Dendritic cell treated with granulocyte-macrophage colony-stimulating factor and Interleukin-4, amounts not matched to agents 40 ng/mL and 50 ng/mL, for 4 days (primary cell): ENCODE measurements at regions not wholly inside any gene's neighbourhood (a gene's known extent, or its start where the extent isn't known, plus 50 kb on each side); places are given as distances from the start of the nearest gene placed in this dataset.
"Not testable (repeated sequence)": the region's sequence is repeated elsewhere in the genome, so short reads cannot be mapped to it uniquely, and the experiment has no call there.

ENCODE experiments used
- H3K27ac Mint-ChIP-seq: one replicate; pipeline ENCODE4 v1.8.0; 2022; ENCODE audit warnings: mild to moderate bottlenecking, mixed read lengths
- H3K27me3 Mint-ChIP-seq: one replicate; pipeline ENCODE4 v1.8.0; 2022; ENCODE audit warnings: mild to moderate bottlenecking, mixed read lengths
- H3K36me3 Mint-ChIP-seq: one replicate; pipeline ENCODE4 v1.8.0; 2022; ENCODE audit warnings: low read depth, mixed read lengths
- H3K4me1 Mint-ChIP-seq: one replicate; pipeline ENCODE4 v1.8.0; 2022; ENCODE audit warnings: low read depth, mixed read lengths
- H3K4me3 Mint-ChIP-seq: one replicate; pipeline ENCODE4 v1.8.0; 2022; ENCODE audit warnings: mild to moderate bottlenecking, moderate library complexity, mixed read lengths
- H3K9me3 Mint-ChIP-seq: one replicate; pipeline ENCODE4 v1.8.0; 2022; ENCODE audit warnings: mixed read lengths
- intact Hi-C: fragments of 100-400 bp; cut with micrococcal nuclease; formaldehyde crosslinking; loops from one replicate; pipeline ENCODE4 v1.15.0; 2022

DNA sequence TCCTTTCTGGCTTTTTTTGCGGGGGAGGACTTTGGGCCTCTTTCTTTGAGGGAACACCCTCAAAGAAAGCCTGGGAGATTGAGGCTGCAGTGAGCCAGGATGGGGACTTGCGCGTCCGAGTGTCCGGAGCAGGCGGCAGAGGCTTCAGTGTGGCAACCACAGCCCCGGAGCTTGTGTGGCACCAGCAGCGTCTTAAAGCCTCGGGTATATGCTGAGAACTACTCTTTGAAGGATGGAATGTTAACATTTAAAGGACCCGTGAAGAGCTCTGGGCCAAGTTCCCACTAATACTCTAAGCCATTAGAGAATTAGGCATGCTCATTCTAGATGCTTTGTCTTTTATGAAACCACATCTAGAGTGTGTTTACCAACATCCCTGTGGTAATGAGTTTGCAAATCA lies 168.2 kb downstream of the SEPTIN7 start:
- H3K4me3 Mint-ChIP-seq = no peak overlapping the region
- intact Hi-C loops = no loop called here
- H3K27me3 Mint-ChIP-seq = peaks cover 48% of the 10 kb centered on the region
- no peaks in the 10 kb centered on the region for H3K36me3 Mint-ChIP-seq
- H3K9me3 Mint-ChIP-seq = no peaks in the 10 kb centered on the region
- H3K27ac Mint-ChIP-seq = no peak overlapping the region
- peaks cover 3% of the 10 kb centered on the region for H3K4me1 Mint-ChIP-seq

DNA sequence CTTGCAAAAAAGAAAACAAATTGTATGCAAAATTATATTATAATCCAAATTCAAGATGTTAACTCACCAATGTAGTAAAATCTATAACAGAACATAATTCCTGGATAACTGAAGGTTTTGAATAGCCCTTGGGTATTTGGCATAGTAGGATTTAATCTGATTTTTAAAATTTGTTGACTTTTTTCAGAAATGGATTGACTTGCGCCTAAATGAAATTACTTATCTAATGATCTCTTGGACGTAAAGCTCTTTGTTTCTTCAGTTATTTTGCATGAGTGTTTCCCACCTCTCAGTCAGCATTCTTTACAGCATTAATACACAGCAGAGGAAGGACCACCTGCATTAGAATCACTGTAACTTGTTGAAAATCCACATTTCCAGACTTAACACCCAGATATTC lies 169.6 kb downstream of the SEPTIN7 start:
- peaks cover 51% of the 10 kb centered on the region for H3K27me3 Mint-ChIP-seq
- no peak overlapping the region for H3K27ac Mint-ChIP-seq
- no peaks in the 10 kb centered on the region for H3K36me3 Mint-ChIP-seq
- H3K4me1 Mint-ChIP-seq = peaks cover 3% of the 10 kb centered on the region
- intact Hi-C loops = no loop called here
- H3K9me3 Mint-ChIP-seq = no peaks in the 10 kb centered on the region
- H3K4me3 Mint-ChIP-seq = no peak overlapping the region

DNA sequence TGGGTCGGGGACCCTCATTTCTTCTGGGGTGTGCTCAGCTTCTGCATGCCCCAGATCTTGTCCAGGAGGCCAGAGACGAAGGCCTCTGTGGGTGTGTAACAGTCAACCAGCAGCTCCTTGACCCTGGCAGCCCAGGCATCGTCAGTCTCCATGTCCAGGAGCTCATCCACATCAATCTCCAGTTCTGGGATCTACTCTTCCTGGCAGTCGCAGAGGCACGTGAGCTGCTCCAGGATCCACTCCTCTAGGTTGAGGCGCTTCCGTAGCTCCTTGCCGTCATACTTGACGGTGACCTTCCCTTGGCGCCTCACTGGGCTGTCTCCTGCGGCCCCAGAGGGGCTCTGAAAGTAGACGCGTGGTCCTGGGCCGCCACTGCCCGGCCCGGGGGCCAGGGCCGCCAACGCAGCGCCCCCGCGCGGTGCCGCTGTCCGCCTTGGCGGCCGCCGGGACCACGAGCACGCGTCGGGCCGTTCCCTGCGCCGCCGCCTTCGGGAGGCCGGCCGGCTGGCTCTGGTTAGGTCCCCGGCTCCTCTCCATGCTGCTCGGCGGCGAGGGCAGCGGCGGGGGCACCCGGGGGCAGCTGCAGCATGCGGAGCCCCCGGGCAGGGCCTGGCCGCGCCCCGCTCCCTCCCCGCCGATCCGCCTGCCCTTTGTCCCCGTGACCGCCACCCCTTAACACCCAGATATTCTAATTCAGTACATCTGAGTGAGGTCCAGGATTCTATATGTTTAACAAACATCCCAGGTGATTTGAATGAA lies 170.5 kb downstream of the SEPTIN7 start:
- Mint-ChIP-seq H3K9me3 (no peaks in the 10 kb centered on the region), H3K27ac (no peak overlapping the region), H3K4me1 (peaks cover 3% of the 10 kb centered on the region), H3K36me3 (no peaks in the 10 kb centered on the region), H3K27me3 (peaks cover 51% of the 10 kb centered on the region), H3K4me3 (peak overlapping the region; percentile 62)
- intact Hi-C loops = no loop called here

DNA sequence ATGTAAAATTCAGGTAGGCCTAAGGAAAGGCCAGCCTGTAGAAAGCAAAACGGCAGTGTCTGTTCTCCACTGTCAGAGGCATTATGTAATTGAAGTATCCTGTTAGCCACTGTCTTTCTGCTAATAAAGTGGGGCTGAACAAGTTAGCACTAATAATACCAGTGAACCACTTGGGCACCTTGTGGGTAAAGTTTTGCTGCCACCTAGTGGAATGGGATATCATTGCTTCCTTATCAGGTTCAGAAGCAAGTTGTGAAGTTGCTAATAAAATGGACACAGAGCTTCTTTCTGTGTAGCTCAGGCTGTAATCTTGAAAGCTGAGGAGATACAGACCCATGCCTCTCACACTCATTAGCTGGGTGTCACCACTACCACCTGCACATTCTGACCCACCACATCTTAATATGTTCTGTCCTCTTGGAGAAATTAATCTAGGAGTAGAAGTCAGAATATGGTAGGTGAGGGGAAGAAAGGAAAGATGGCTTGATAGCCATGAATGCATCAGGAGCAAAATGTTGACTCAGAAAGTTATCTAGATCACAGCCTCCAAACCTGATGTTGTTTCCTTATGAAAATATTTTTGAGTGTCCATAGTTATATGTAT lies 175.1 kb downstream of the SEPTIN7 start:
- Mint-ChIP-seq H3K27me3 (peaks cover 19% of the 10 kb centered on the region), H3K4me1 (no peaks in the 10 kb centered on the region), H3K9me3 (no peaks in the 10 kb centered on the region), H3K27ac (no peak overlapping the region), H3K4me3 (no peak overlapping the region), H3K36me3 (no peaks in the 10 kb centered on the region)
- intact Hi-C loops = loop anchor here (1.0 kb wide), 1 partner anchor 59 kb away; no protein-coding TSS in a partner anchor

DNA sequence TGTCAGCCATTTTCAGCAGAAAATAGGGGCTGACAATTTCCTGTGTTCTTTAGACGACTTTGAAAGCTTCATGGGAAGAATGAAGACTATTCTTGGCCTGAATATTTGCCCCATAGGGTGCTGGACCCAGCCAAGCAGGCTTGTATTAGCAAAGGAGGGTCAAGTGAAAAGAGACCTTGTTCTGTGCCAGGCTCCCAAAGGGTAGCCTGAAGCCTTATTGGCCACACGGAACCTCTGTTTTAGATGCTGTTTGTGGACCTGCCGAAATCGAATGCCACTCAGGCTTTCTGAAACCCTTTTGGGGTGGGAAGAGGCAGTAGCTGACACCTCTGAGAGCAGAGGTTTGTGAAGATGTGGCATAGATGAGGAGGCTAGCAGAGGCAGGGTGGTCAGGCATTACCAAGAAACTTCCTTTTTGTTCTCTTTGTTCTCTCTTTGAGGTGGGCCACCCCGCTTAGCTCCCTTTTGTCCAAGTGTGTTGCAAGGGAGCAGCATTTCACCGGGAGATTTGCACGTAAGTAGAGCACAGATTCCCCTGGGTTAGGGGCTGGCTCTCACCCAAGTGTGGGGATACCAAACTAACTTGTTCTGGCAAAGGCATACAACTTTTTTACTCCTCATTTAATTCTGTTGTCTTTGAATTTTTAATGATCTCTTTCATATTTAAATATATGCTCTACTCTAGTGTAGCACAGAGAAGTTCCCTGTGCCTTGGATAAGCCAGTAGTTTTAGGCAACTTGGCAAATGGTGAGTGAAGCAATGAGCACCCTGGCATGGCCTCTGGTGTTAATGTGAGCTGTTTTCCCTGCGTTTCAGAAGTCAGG lies 174.0 kb upstream of the EEPD1 start:
- H3K4me1 Mint-ChIP-seq, intact Hi-C loops, H3K27ac Mint-ChIP-seq, H3K36me3 Mint-ChIP-seq, H3K4me3 Mint-ChIP-seq, H3K27me3 Mint-ChIP-seq, H3K9me3 Mint-ChIP-seq: not testable (repeated sequence)

DNA sequence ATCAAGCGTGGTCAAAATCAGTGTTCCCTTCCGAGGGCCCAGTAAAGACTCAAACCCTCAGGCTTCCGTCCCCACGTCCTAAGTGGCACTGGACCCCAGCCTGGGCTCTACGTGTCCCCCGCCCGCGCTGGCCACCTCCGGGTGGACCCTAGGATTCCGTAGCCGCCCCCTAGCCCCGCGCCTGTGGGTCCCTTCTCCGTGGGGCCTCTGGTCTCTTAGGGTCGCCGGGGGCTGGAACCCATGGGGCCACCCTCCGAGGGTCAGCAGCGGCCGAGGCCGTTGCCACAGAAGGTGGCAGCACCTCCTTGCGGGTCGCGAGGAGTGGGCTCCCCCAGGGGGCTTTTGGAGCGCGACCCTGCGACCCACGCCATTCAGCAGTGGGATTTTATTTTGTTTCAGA lies 170.5 kb upstream of the EEPD1 start:
- H3K36me3 Mint-ChIP-seq = no peaks in the 10 kb centered on the region
- no peaks in the 10 kb centered on the region for H3K27me3 Mint-ChIP-seq
- intact Hi-C loops = no loop called here
- H3K4me3 Mint-ChIP-seq = no peak overlapping the region
- H3K4me1 Mint-ChIP-seq = peaks cover 6% of the 10 kb centered on the region
- H3K27ac Mint-ChIP-seq = no peak overlapping the region
- no peaks in the 10 kb centered on the region for H3K9me3 Mint-ChIP-seq

DNA sequence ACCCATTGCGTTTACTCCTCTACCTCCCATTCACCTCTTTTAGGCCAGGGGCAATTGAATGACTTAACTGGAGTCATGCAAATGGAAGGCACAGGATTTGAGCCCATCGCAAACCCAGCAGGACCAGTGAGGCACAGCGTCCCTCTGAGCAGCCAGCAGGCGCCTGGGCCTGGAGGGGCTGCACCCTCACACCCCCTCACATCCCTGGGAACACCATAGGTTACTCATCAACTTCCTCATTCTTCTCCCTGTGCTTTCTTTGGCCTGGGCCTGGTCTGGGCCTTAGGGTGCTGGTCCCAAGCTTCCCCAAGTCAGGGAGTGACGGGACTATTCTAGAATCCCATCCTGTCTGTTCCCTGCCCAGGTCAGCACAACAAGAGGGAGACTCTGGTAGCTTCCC lies 169.4 kb upstream of the EEPD1 start:
- H3K27me3 Mint-ChIP-seq = no peaks in the 10 kb centered on the region
- H3K27ac Mint-ChIP-seq = no peak overlapping the region
- no peaks in the 10 kb centered on the region for H3K36me3 Mint-ChIP-seq
- H3K4me3 Mint-ChIP-seq = no peak overlapping the region
- H3K4me1 Mint-ChIP-seq = peaks cover 6% of the 10 kb centered on the region
- intact Hi-C loops = no loop called here
- H3K9me3 Mint-ChIP-seq = no peaks in the 10 kb centered on the region

DNA sequence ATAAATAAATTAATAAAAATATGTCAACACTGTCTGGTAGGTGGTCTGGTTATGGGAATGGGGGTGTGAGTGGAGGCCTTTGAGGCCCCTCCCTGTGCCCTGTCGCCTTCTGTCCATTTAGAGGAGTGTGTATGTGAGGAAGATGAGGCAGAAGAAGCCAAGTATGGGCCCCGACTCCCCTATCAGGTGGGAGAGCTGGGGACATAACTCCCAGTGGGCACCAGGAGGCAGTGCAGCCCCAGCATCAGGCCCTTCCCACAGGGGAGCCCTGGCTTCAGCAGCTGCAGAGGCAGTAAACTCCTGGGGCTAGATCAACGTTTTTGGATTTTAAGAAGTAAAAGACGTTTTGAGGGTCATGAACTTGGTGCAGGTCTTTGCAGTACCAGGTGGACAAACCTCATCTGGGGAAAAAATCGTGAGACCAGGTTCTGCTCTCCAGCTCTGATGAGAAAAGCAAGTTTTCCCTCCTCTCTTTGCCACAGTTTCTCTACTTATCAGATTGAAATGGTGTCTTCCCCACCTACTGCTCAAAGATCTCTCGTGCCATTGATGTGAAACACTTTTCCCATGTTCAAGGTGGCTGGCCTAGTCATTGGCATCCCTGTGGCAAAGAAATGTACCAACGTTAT lies 167.8 kb upstream of the EEPD1 start:
- intact Hi-C loops = loop anchor here (1.0 kb wide), 1 partner anchor 334 kb away; no protein-coding TSS in a partner anchor
- Mint-ChIP-seq H3K4me3 (no peak overlapping the region), H3K27ac (no peak overlapping the region), H3K9me3 (no peaks in the 10 kb centered on the region), H3K27me3 (no peaks in the 10 kb centered on the region), H3K4me1 (peaks cover 6% of the 10 kb centered on the region), H3K36me3 (no peaks in the 10 kb centered on the region)

DNA sequence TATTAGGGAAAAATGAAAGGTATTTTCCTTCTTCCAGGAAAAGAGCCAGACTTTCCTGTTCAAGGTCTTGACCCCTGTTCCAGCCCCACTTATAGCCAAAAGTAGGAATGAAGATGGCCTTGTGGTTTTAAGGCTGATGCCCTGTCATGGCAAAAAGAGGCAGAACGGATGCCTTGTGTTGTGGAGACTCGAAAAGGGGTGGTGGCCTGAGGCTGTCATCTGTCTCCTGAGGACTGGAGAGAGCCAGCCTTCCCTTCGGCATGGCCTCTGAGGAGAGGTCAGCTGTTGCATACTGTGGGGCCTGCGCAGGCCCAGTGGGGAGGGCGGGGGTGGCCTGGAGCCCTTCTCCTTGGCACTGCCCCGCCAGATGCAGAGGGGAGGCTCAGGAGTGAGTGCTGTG lies 166.0 kb upstream of the EEPD1 start:
- no peaks in the 10 kb centered on the region for H3K27me3 Mint-ChIP-seq
- H3K4me1 Mint-ChIP-seq = peaks cover 6% of the 10 kb centered on the region
- no peaks in the 10 kb centered on the region for H3K9me3 Mint-ChIP-seq
- H3K4me3 Mint-ChIP-seq = no peak overlapping the region
- no peaks in the 10 kb centered on the region for H3K36me3 Mint-ChIP-seq
- no peak overlapping the region for H3K27ac Mint-ChIP-seq
- intact Hi-C loops = no loop called here

DNA sequence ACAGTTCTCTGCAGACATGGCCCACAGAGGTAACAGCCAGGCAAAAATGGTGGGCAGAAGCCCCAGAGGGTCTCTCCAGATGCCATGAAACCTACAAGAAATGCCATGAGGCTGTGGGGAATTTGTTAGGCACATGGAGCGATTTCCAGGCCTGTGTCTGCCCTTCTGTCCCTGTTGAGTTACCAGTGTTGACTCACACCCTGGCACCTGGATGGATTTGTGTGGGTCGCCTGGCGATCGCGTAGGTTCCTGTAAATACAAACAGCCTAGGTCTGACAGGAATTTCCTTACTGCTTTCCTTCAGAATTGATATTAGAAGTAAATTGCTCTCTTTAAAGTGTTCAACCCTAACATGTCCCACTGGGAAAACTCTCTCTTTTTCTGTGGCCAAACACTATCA lies 164.9 kb upstream of the EEPD1 start:
- no peak overlapping the region for H3K27ac Mint-ChIP-seq
- intact Hi-C loops = no loop called here
- no peaks in the 10 kb centered on the region for H3K9me3 Mint-ChIP-seq
- no peak overlapping the region for H3K4me3 Mint-ChIP-seq
- H3K36me3 Mint-ChIP-seq = no peaks in the 10 kb centered on the region
- no peaks in the 10 kb centered on the region for H3K27me3 Mint-ChIP-seq
- peaks cover 6% of the 10 kb centered on the region for H3K4me1 Mint-ChIP-seq

DNA sequence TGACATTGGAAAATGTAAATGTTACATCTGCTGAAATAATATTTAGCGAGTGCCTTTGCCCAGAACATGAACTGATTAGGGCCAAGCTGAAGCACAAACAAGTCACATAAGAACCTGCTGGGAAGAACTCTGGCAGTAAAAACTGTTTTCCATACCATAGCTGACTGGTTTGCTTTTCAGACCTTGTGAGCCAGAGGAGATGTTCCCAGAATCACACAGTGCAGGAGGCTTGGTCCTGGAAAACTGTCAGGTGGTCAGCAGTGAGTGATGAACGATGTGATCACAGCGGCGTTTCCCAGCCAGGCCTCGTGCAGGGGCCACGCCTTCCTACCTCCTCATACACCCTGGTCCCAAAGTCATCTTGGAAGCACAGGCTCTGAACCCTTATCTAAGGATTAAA lies 164.2 kb upstream of the EEPD1 start:
- Mint-ChIP-seq H3K36me3 (no peaks in the 10 kb centered on the region), H3K27ac (no peak overlapping the region), H3K27me3 (no peaks in the 10 kb centered on the region), H3K4me1 (peaks cover 4% of the 10 kb centered on the region), H3K4me3 (no peak overlapping the region), H3K9me3 (no peaks in the 10 kb centered on the region)
- intact Hi-C loops = no loop called here

DNA sequence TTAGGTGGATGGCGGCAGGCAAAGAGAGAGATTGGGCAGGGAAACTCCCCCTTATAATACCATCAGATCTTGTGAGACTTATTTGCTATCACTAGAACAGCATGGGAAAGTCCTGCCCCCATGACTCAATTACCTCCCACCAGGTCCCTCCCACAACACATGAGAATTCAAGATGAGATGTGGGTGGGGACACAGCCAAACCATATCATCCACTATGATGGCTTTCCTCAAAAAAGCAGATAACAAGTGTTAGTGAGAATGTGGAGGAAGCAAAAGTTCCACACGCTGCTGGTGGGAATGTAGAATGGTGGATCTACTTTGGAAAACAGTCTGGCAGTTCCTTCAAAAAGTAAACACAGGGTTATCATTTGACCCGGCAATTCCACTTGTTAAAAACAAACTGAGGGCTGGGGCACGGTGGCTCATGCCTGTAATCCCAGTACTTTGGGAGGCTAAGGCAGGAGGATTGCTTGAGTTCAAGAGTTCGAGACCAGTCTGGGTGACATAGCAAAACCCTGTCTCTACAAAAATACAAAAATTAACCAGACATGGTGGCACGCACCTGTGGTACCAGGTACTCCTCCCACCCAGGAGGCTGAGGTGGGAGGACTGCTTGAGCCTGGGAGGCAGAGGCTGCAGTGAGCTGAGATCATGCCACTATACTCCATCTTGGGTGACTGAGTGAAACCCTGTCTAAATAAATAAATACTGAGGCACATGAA lies 161.4 kb upstream of the EEPD1 start:
- H3K9me3 Mint-ChIP-seq = no peaks in the 10 kb centered on the region
- no peaks in the 10 kb centered on the region for H3K4me1 Mint-ChIP-seq
- no peaks in the 10 kb centered on the region for H3K36me3 Mint-ChIP-seq
- no peak overlapping the region for H3K4me3 Mint-ChIP-seq
- no peak overlapping the region for H3K27ac Mint-ChIP-seq
- no peaks in the 10 kb centered on the region for H3K27me3 Mint-ChIP-seq
- intact Hi-C loops = no loop called here

DNA sequence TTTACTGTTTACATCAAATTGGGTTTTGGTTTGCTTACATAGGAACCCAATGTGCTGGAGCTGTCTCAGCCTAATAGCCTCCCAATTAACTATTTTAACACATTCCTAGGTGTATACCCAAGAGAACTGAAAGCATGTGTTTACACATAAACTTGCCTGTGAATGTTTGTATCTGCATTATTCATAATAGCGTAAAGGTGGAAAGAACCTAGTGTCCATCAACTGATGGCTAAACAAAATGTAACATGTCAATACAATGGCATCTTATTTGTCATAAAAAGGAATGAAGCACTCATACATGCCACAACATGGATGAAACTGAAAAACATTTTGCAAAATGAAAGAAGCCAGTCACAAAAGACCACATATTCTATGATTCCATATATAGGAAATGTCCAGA lies 160.6 kb upstream of the EEPD1 start:
- intact Hi-C loops = no loop called here
- no peak overlapping the region for H3K27ac Mint-ChIP-seq
- H3K36me3 Mint-ChIP-seq = no peaks in the 10 kb centered on the region
- H3K4me1 Mint-ChIP-seq = no peaks in the 10 kb centered on the region
- H3K9me3 Mint-ChIP-seq = no peaks in the 10 kb centered on the region
- no peak overlapping the region for H3K4me3 Mint-ChIP-seq
- H3K27me3 Mint-ChIP-seq = no peaks in the 10 kb centered on the region
